ENCODE measurements at regions not wholly inside any gene's neighbourhood (a gene's known extent, or its start where the extent isn't known, plus 50 kb on each side); places are given as distances from the start of the nearest gene placed in this dataset.

- H3K9me3 ChIP-seq (ENCODE audit: control insufficient read depth in 2 of 2, low read length in 2 of 2), result no peaks in the 10 kb centered on the region
- H3K36me3 ChIP-seq (ENCODE audit: control insufficient read depth in 2 of 2, insufficient read depth in 2 of 2, low read length in 2 of 2), result no peaks in the 10 kb centered on the region
- H3K27me3 ChIP-seq (ENCODE audit: control insufficient read depth in 1 of 2, insufficient read depth in 2 of 2, low read length in 2 of 2), result no peaks in the 10 kb centered on the region
- no peak overlapping the region for H3K9ac ChIP-seq (ENCODE audit: low read length in 2 of 2)
- no peak overlapping the region for H3K4me3 ChIP-seq (ENCODE audit: low read length in 2 of 2)
- no peaks in the 10 kb centered on the region for H3K4me1 ChIP-seq (ENCODE audit: control insufficient read depth, insufficient read depth, low read length)
- H3K27ac ChIP-seq (ENCODE audit: low read length), result no peak overlapping the region
Observed at GRCh38 chr3:117165176-117165575, 455.6 kb downstream of the TUSC7 start.

- Histone ChIP-seq H3K27ac (ENCODE audit: low read length) (no peak overlapping the region), H3K9me3 (ENCODE audit: control insufficient read depth in 2 of 2, low read length in 2 of 2) (no peaks in the 10 kb centered on the region), H3K36me3 (ENCODE audit: control insufficient read depth in 2 of 2, insufficient read depth in 2 of 2, low read length in 2 of 2) (no peaks in the 10 kb centered on the region), H3K4me3 (ENCODE audit: low read length in 2 of 2) (no peak overlapping the region), H3K4me1 (ENCODE audit: control insufficient read depth, insufficient read depth, low read length) (no peaks in the 10 kb centered on the region), H3K9ac (ENCODE audit: low read length in 2 of 2) (no peak overlapping the region), H3K27me3 (ENCODE audit: control insufficient read depth in 1 of 2, insufficient read depth in 2 of 2, low read length in 2 of 2) (no peaks in the 10 kb centered on the region)
Observed at GRCh38 chr3:117165601-117166051, 456.0 kb downstream of the TUSC7 start.

DNA sequence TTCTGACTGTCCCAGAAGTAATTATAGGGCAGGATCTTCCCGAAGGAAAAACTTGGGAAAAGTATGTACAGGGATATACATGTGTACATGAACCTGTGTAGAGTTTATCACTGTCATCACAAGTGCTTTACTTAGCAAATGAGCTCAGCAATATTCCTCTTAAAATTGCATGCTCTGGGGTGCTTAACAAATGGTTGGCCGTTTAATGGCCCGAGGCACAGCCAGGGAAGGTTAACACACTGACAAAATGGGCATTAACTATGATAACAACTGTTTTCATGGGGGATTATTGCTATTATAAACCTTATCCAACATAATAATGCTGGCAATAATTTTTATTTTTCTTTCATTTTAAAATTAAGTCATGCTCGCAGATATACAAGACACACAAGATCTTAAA, 459.3 kb downstream of the TUSC7 start:
- no peaks in the 10 kb centered on the region for H3K36me3 ChIP-seq (ENCODE audit: control insufficient read depth in 2 of 2, insufficient read depth in 2 of 2, low read length in 2 of 2)
- no peaks in the 10 kb centered on the region for H3K27me3 ChIP-seq (ENCODE audit: control insufficient read depth in 1 of 2, insufficient read depth in 2 of 2, low read length in 2 of 2)
- H3K9ac ChIP-seq (ENCODE audit: low read length in 2 of 2), result no peak overlapping the region
- H3K9me3 ChIP-seq (ENCODE audit: control insufficient read depth in 2 of 2, low read length in 2 of 2), result no peaks in the 10 kb centered on the region
- H3K27ac ChIP-seq (ENCODE audit: low read length), result no peak overlapping the region
- H3K4me1 ChIP-seq (ENCODE audit: control insufficient read depth, insufficient read depth, low read length), result no peaks in the 10 kb centered on the region
- no peak overlapping the region for H3K4me3 ChIP-seq (ENCODE audit: low read length in 2 of 2)

DNA sequence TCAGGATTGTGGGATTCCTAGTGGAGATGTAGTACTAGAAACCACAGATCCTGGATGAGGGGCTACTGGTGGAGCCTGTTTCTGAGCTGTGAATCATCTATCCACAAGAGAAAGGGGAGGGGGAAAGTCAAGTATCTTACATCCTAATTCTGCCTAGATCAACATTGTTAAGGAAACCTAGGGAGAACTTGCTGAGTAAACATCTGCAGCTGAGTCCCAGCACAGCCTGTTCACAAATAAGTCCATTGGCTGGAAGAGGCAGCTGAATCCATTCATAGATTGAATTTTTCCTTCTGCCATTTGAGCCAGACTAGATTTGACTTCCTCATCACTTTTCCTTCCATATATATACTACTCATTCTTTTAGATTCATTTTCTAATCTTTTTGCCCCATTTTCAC, 460.5 kb downstream of the TUSC7 start:
- Histone ChIP-seq H3K9ac (ENCODE audit: low read length in 2 of 2) (no peak overlapping the region), H3K9me3 (ENCODE audit: control insufficient read depth in 2 of 2, low read length in 2 of 2) (no peaks in the 10 kb centered on the region), H3K27me3 (ENCODE audit: control insufficient read depth in 1 of 2, insufficient read depth in 2 of 2, low read length in 2 of 2) (no peaks in the 10 kb centered on the region), H3K36me3 (ENCODE audit: control insufficient read depth in 2 of 2, insufficient read depth in 2 of 2, low read length in 2 of 2) (no peaks in the 10 kb centered on the region), H3K27ac (ENCODE audit: low read length) (no peak overlapping the region), H3K4me1 (ENCODE audit: control insufficient read depth, insufficient read depth, low read length) (no peaks in the 10 kb centered on the region), H3K4me3 (ENCODE audit: low read length in 2 of 2) (no peak overlapping the region)

- Histone ChIP-seq H3K4me1 (ENCODE audit: control insufficient read depth, insufficient read depth, low read length) (no peaks in the 10 kb centered on the region), H3K9ac (ENCODE audit: low read length in 2 of 2) (no peak overlapping the region), H3K27ac (ENCODE audit: low read length) (no peak overlapping the region), H3K4me3 (ENCODE audit: low read length in 2 of 2) (no peak overlapping the region), H3K27me3 (ENCODE audit: control insufficient read depth in 1 of 2, insufficient read depth in 2 of 2, low read length in 2 of 2) (no peaks in the 10 kb centered on the region), H3K36me3 (ENCODE audit: control insufficient read depth in 2 of 2, insufficient read depth in 2 of 2, low read length in 2 of 2) (no peaks in the 10 kb centered on the region), H3K9me3 (ENCODE audit: control insufficient read depth in 2 of 2, low read length in 2 of 2) (no peaks in the 10 kb centered on the region)
Observed at GRCh38 chr3:117171124-117171523, 461.5 kb downstream of the TUSC7 start.

DNA sequence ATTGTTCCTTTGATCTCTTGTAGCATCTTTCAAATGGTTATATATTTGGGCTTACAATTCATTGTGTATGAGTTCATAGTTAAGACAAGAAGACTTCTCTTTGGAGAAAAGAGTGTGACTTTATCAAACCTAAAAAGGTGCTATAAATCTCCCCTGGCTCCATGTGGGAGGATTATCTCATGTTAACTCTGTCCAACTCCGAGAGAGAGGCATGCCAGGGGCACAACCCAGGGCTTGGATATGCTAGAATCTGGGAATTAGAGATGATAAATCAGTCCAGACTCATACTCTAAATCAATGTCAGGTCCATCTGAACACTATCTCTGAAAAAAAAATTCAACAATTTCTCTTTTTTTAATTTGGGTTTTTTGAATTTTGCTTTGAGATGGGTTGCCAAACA, 462.8 kb downstream of the TUSC7 start:
- Histone ChIP-seq H3K9ac (ENCODE audit: low read length in 2 of 2) (no peak overlapping the region), H3K36me3 (ENCODE audit: control insufficient read depth in 2 of 2, insufficient read depth in 2 of 2, low read length in 2 of 2) (no peaks in the 10 kb centered on the region), H3K9me3 (ENCODE audit: control insufficient read depth in 2 of 2, low read length in 2 of 2) (no peaks in the 10 kb centered on the region), H3K27me3 (ENCODE audit: control insufficient read depth in 1 of 2, insufficient read depth in 2 of 2, low read length in 2 of 2) (no peaks in the 10 kb centered on the region), H3K4me1 (ENCODE audit: control insufficient read depth, insufficient read depth, low read length) (no peaks in the 10 kb centered on the region), H3K4me3 (ENCODE audit: low read length in 2 of 2) (no peak overlapping the region), H3K27ac (ENCODE audit: low read length) (no peak overlapping the region)

GRCh38 chr3:117181222-117181621, 471.6 kb downstream of the TUSC7 start:
- Histone ChIP-seq H3K9me3 (ENCODE audit: control insufficient read depth in 2 of 2, low read length in 2 of 2) (no peaks in the 10 kb centered on the region), H3K27me3 (ENCODE audit: control insufficient read depth in 1 of 2, insufficient read depth in 2 of 2, low read length in 2 of 2) (no peaks in the 10 kb centered on the region), H3K4me3 (ENCODE audit: low read length in 2 of 2) (no peak overlapping the region), H3K36me3 (ENCODE audit: control insufficient read depth in 2 of 2, insufficient read depth in 2 of 2, low read length in 2 of 2) (no peaks in the 10 kb centered on the region), H3K4me1 (ENCODE audit: control insufficient read depth, insufficient read depth, low read length) (no peaks in the 10 kb centered on the region), H3K9ac (ENCODE audit: low read length in 2 of 2) (no peak overlapping the region), H3K27ac (ENCODE audit: low read length) (no peak overlapping the region)

- Histone ChIP-seq H3K4me3 (ENCODE audit: low read length in 2 of 2) (no peak overlapping the region), H3K4me1 (ENCODE audit: control insufficient read depth, insufficient read depth, low read length) (no peaks in the 10 kb centered on the region), H3K27ac (ENCODE audit: low read length) (no peak overlapping the region)
Observed at GRCh38 chr3:117184574-117184973, 475.0 kb downstream of the TUSC7 start.

DNA sequence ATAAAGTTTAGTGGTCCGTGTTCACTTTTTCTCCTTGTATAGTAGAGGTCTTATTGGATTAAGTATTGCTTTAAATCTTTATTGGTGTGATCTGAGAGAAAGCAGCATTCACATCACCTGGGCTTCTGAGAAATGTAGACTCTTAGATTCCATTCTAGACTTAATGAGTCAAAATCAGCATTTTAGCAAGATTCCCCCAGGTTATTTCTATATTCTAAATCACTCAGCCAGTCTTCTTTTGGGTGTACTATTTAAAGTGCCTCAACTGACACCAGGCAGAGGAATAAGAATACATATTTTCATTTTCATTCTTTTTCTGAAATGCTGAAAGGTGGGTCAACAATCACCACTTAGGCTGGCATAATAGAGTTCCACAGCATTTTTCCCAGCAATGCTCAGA, 481.7 kb downstream of the TUSC7 start:
- H3K4me1 ChIP-seq (ENCODE audit: control insufficient read depth, insufficient read depth, low read length), result no peaks in the 10 kb centered on the region
- H3K36me3 ChIP-seq (ENCODE audit: control insufficient read depth in 2 of 2, insufficient read depth in 2 of 2, low read length in 2 of 2), result no peaks in the 10 kb centered on the region
- H3K4me3 ChIP-seq (ENCODE audit: low read length in 2 of 2), result no peak overlapping the region
- no peaks in the 10 kb centered on the region for H3K9me3 ChIP-seq (ENCODE audit: control insufficient read depth in 2 of 2, low read length in 2 of 2)
- H3K9ac ChIP-seq (ENCODE audit: low read length in 2 of 2), result no peak overlapping the region
- no peak overlapping the region for H3K27ac ChIP-seq (ENCODE audit: low read length)
- H3K27me3 ChIP-seq (ENCODE audit: control insufficient read depth in 1 of 2, insufficient read depth in 2 of 2, low read length in 2 of 2), result no peaks in the 10 kb centered on the region

More at GRCh38 chr3:117184574-117184973, 475.0 kb downstream of the TUSC7 start:
- H3K27me3 ChIP-seq (ENCODE audit: control insufficient read depth in 1 of 2, insufficient read depth in 2 of 2, low read length in 2 of 2), result no peaks in the 10 kb centered on the region
- H3K9me3 ChIP-seq (ENCODE audit: control insufficient read depth in 2 of 2, low read length in 2 of 2), result no peaks in the 10 kb centered on the region
- H3K36me3 ChIP-seq (ENCODE audit: control insufficient read depth in 2 of 2, insufficient read depth in 2 of 2, low read length in 2 of 2), result no peaks in the 10 kb centered on the region
- H3K9ac ChIP-seq (ENCODE audit: low read length in 2 of 2), result no peak overlapping the region

- Histone ChIP-seq H3K27ac (ENCODE audit: low read length) (no peak overlapping the region), H3K27me3 (ENCODE audit: control insufficient read depth in 1 of 2, insufficient read depth in 2 of 2, low read length in 2 of 2) (no peaks in the 10 kb centered on the region), H3K9me3 (ENCODE audit: control insufficient read depth in 2 of 2, low read length in 2 of 2) (no peaks in the 10 kb centered on the region), H3K4me3 (ENCODE audit: low read length in 2 of 2) (no peak overlapping the region), H3K9ac (ENCODE audit: low read length in 2 of 2) (no peak overlapping the region), H3K36me3 (ENCODE audit: control insufficient read depth in 2 of 2, insufficient read depth in 2 of 2, low read length in 2 of 2) (no peaks in the 10 kb centered on the region), H3K4me1 (ENCODE audit: control insufficient read depth, insufficient read depth, low read length) (no peaks in the 10 kb centered on the region)
Observed at GRCh38 chr3:117192888-117193287, 483.3 kb downstream of the TUSC7 start.

DNA sequence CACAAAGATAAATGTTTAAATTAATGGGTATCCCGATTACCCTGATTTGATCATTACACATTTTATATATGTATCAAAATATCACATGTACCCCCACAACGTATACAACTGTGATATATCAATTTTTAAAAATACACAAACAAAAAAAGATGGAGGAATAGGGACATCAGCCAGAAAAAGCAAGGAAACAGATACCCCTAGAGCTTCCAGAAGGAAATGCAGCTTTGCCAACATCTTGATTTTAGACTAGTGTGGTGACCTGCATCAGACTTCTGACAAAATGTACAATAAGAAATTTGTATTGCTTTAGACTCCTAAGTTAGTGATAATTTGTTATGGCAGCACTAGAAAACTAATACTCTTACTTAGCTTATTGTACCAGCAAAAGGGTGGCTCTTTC, 483.8 kb downstream of the TUSC7 start:
- Histone ChIP-seq H3K4me3 (ENCODE audit: low read length in 2 of 2) (no peak overlapping the region), H3K27me3 (ENCODE audit: control insufficient read depth in 1 of 2, insufficient read depth in 2 of 2, low read length in 2 of 2) (no peaks in the 10 kb centered on the region), H3K4me1 (ENCODE audit: control insufficient read depth, insufficient read depth, low read length) (no peaks in the 10 kb centered on the region), H3K27ac (ENCODE audit: low read length) (no peak overlapping the region), H3K36me3 (ENCODE audit: control insufficient read depth in 2 of 2, insufficient read depth in 2 of 2, low read length in 2 of 2) (no peaks in the 10 kb centered on the region), H3K9ac (ENCODE audit: low read length in 2 of 2) (no peak overlapping the region), H3K9me3 (ENCODE audit: control insufficient read depth in 2 of 2, low read length in 2 of 2) (no peaks in the 10 kb centered on the region)
